CD4-positive, alpha-beta memory T cell (primary cell): ENCODE measurements at regions not wholly inside any gene's neighbourhood (a gene's known extent, or its start where the extent isn't known, plus 50 kb on each side); places are given as distances from the start of the nearest gene placed in this dataset.

Experiments
- CTCF ChIA-PET: fragments of 350-600 bp; sonication (Branson Sonifier 250); formaldehyde crosslinking; loops from one replicate; lab custom pipeline; 2021; ENCODE audit warnings: inconsistent platforms; ENCODE audit not compliant: partially characterized antibody; lab: Charles Lee
- POLR2A ChIA-PET: fragments of 350-600 bp; sonication (Branson Sonifier 250); formaldehyde crosslinking; loops from one replicate; lab custom pipeline; 2021; ENCODE audit not compliant: partially characterized antibody; lab: Charles Lee
- DNase-seq, 5 donors: peaks; one replicate each; pipeline versions ENCODE4 v3.0.0 to v3.0.0-alpha.2; 2020 to 2022; ENCODE audit warnings: mixed read lengths in 1 of 5
- H3K27ac ChIP-seq: one replicate; pipeline ENCODE4 v1.7.0; 2013; ENCODE audit warnings: low read depth, low read length
- H3K27me3 ChIP-seq: 2 replicates; pipeline ENCODE4 v1.7.0; 2013; ENCODE audit warnings: mild to moderate bottlenecking, low read length, moderate library complexity; ENCODE audit not compliant: insufficient read depth
- H3K36me3 ChIP-seq: 2 replicates; pipeline ENCODE4 v1.7.0; 2013; ENCODE audit warnings: mild to moderate bottlenecking, low read length, moderate library complexity; ENCODE audit not compliant: insufficient read depth
- H3K4me1 ChIP-seq: 2 replicates; pipeline ENCODE4 v1.7.0; 2013; ENCODE audit warnings: mild to moderate bottlenecking, low read length, moderate library complexity; ENCODE audit not compliant: insufficient read depth
- H3K4me3 ChIP-seq, 2 donors: one replicate each; pipeline ENCODE4 v1.7.0; 2013; ENCODE audit warnings: low read length in 2 of 2, mild to moderate bottlenecking in 1 of 2
- H3K9me3 ChIP-seq, 2 donors: one replicate each; pipeline ENCODE4 v1.7.0; 2013; ENCODE audit warnings: low read length in 2 of 2, control low read depth in 1 of 2; ENCODE audit not compliant: control insufficient read depth in 1 of 2
- H3K27ac Mint-ChIP-seq, 7 donors: one replicate each; pipeline ENCODE4 v1.8.0; 2020 to 2021; ENCODE audit warnings: mixed read lengths in 7 of 7, mild to moderate bottlenecking in 6 of 7, inconsistent platforms in 3 of 7, moderate library complexity in 3 of 7
- H3K27me3 Mint-ChIP-seq, 2 donors: one replicate each; pipeline ENCODE4 v1.8.0; 2020 to 2021; ENCODE audit warnings: mixed read lengths in 2 of 2
- H3K36me3 Mint-ChIP-seq, 2 donors: one replicate each; pipeline ENCODE4 v1.8.0; 2020 to 2021; ENCODE audit warnings: mixed read lengths in 2 of 2, inconsistent platforms in 1 of 2, mild to moderate bottlenecking in 1 of 2
- H3K4me1 Mint-ChIP-seq, 4 donors: one replicate each; pipeline ENCODE4 v1.8.0; 2020 to 2021; ENCODE audit warnings: mixed read lengths in 4 of 4, mild to moderate bottlenecking in 1 of 4
- H3K4me3 Mint-ChIP-seq, 8 donors: one replicate each; pipeline ENCODE4 v1.8.0; 2020 to 2021; ENCODE audit warnings: mixed read lengths in 8 of 8, mild to moderate bottlenecking in 7 of 8, moderate library complexity in 6 of 8, inconsistent platforms in 3 of 8
- H3K9me3 Mint-ChIP-seq, 8 donors: one replicate each; pipeline ENCODE4 v1.8.0; 2020 to 2021; ENCODE audit warnings: mixed read lengths in 8 of 8, mild to moderate bottlenecking in 5 of 8, inconsistent platforms in 3 of 8, moderate library complexity in 1 of 8
- intact Hi-C: fragments of 100-400 bp; cut with micrococcal nuclease; formaldehyde crosslinking; loops from one replicate; pipeline ENCODE4 v1.15.1; 2023

- intact Hi-C loops, result loop anchor here (10.0 kb wide), 1 partner anchor 354 kb away; no protein-coding TSS in a partner anchor
- peaks cover 4 to 6% (median 5%) of the 10 kb centered on the region in 4 donors for H3K4me1 Mint-ChIP-seq
- peaks cover 0 to 2% (median 0%) of the 10 kb centered on the region in 8 donors for H3K9me3 Mint-ChIP-seq
- no peak for DNase-seq
- no peak overlapping the region for H3K4me3 Mint-ChIP-seq
- Histone ChIP-seq H3K9me3 (no peaks in the 10 kb centered on the region), H3K4me1 (peaks cover 3% of the 10 kb centered on the region), H3K27ac (no peak overlapping the region), H3K4me3 (no peak overlapping the region), H3K36me3 (no peaks in the 10 kb centered on the region), H3K27me3 (no peaks in the 10 kb centered on the region)
- ChIA-PET CTCF (no interaction called here), POLR2A (no interaction called here)
- H3K27me3 Mint-ChIP-seq, result peaks cover 0 to 8% of the 10 kb centered on the region in 2 donors
- no peaks in the 10 kb centered on the region for H3K36me3 Mint-ChIP-seq
- peak overlapping the region in 1 of 7 donors; percentile 0 for H3K27ac Mint-ChIP-seq
Measured at GRCh38 chr16:50458667-50459495, 89.3 kb upstream of the NKD1 start.

GRCh38 chr16:50457979-50458491 is 89.2 kb upstream of the BRD7 start:
- peaks cover 4 to 6% (median 5%) of the 10 kb centered on the region in 4 donors for H3K4me1 Mint-ChIP-seq
- no peaks in the 10 kb centered on the region for H3K36me3 Mint-ChIP-seq
- intact Hi-C loops, result loop anchor here (10.0 kb wide), 1 partner anchor 353 kb away; no protein-coding TSS in a partner anchor
- no peak for DNase-seq
- H3K4me3 Mint-ChIP-seq, result no peak overlapping the region
- CTCF ChIA-PET, result no interaction called here
- H3K36me3 ChIP-seq, result no peaks in the 10 kb centered on the region
- H3K9me3 Mint-ChIP-seq, result peaks cover 0 to 2% (median 0%) of the 10 kb centered on the region in 8 donors
- POLR2A ChIA-PET, result no interaction called here
- H3K27me3 Mint-ChIP-seq, result peaks cover under 1 to 8% of the 10 kb centered on the region in 2 donors
- H3K4me1 ChIP-seq, result peaks cover 3% of the 10 kb centered on the region
- H3K27me3 ChIP-seq, result no peaks in the 10 kb centered on the region
- H3K4me3 ChIP-seq, result no peak overlapping the region
- H3K27ac ChIP-seq, result no peak overlapping the region
- no peaks in the 10 kb centered on the region for H3K9me3 ChIP-seq
- no peak overlapping the region for H3K27ac Mint-ChIP-seq

GRCh38 chr16:50457423-50457822 is 88.6 kb upstream of the BRD7 start:
- H3K36me3 Mint-ChIP-seq, result no peaks in the 10 kb centered on the region
- H3K9me3 ChIP-seq, result no peaks in the 10 kb centered on the region
- H3K4me3 ChIP-seq, result no peak overlapping the region
- H3K9me3 Mint-ChIP-seq, result peaks cover 0 to 2% (median 0%) of the 10 kb centered on the region in 8 donors
- intact Hi-C loops, result loop anchor here (10.0 kb wide), 1 partner anchor 353 kb away; no protein-coding TSS in a partner anchor
- DNase-seq, result no peak
- ChIA-PET POLR2A (no interaction called here), CTCF (interaction anchor here (0.6 to 1.4 kb wide), 3 partner anchors 53 to 349 kb away, joined by 3 to 4 read pairs (median 3); no protein-coding TSS in a partner anchor)
- H3K4me1 ChIP-seq, result peaks cover 3% of the 10 kb centered on the region
- H3K4me3 Mint-ChIP-seq, result no peak overlapping the region
- no peak overlapping the region for H3K27ac ChIP-seq
- no peaks in the 10 kb centered on the region for H3K36me3 ChIP-seq
- H3K27me3 Mint-ChIP-seq, result peaks cover 1 to 8% of the 10 kb centered on the region in 2 donors
- H3K27me3 ChIP-seq, result no peaks in the 10 kb centered on the region
- peaks cover 4 to 6% (median 5%) of the 10 kb centered on the region in 4 donors for H3K4me1 Mint-ChIP-seq
- H3K27ac Mint-ChIP-seq, result peak overlapping the region in 1 of 7 donors; percentile 69

GRCh38 chr16:50455288-50455845 is 86.6 kb upstream of the BRD7 start:
- POLR2A ChIA-PET, result no interaction called here
- Mint-ChIP-seq H3K36me3 (no peaks in the 10 kb centered on the region), H3K4me3 (no peak overlapping the region), H3K27me3 (peaks cover 1 to 8% of the 10 kb centered on the region in 2 donors), H3K27ac (no peak overlapping the region), H3K4me1 (peaks cover 4 to 6% (median 5%) of the 10 kb centered on the region in 4 donors), H3K9me3 (peaks cover 0 to 2% (median 0%) of the 10 kb centered on the region in 8 donors)
- H3K9me3 ChIP-seq, result no peaks in the 10 kb centered on the region
- intact Hi-C loops, result loop anchor here (10.0 kb wide), 1 partner anchor 351 kb away; no protein-coding TSS in a partner anchor
- DNase-seq, result no peak
- CTCF ChIA-PET, result interaction anchor here (0.6 kb wide), 1 partner anchor 529 kb away, joined by 3 read pairs; no protein-coding TSS in a partner anchor
- H3K27me3 ChIP-seq, result no peaks in the 10 kb centered on the region
- H3K4me3 ChIP-seq, result no peak overlapping the region
- H3K4me1 ChIP-seq, result peaks cover 3% of the 10 kb centered on the region
- H3K27ac ChIP-seq, result no peak overlapping the region
- no peaks in the 10 kb centered on the region for H3K36me3 ChIP-seq

GRCh38 chr16:50453446-50453845 is 84.7 kb upstream of the BRD7 start:
- H3K36me3 ChIP-seq, result no peaks in the 10 kb centered on the region
- intact Hi-C loops, result loop anchor here (10.0 kb wide), 1 partner anchor 349 kb away; no protein-coding TSS in a partner anchor
- H3K4me3 Mint-ChIP-seq, result no peak overlapping the region
- H3K9me3 Mint-ChIP-seq, result peaks cover 0 to 2% (median 0%) of the 10 kb centered on the region in 8 donors
- H3K36me3 Mint-ChIP-seq, result no peaks in the 10 kb centered on the region
- peaks cover 3% of the 10 kb centered on the region for H3K4me1 ChIP-seq
- POLR2A ChIA-PET, result no interaction called here
- CTCF ChIA-PET, result no interaction called here
- H3K27me3 Mint-ChIP-seq, result peaks cover 3% of the 10 kb centered on the region in 2 donors
- no peaks in the 10 kb centered on the region for H3K9me3 ChIP-seq
- H3K4me3 ChIP-seq, result no peak overlapping the region
- peaks cover 4 to 6% (median 5%) of the 10 kb centered on the region in 4 donors for H3K4me1 Mint-ChIP-seq
- no peak overlapping the region for H3K27ac ChIP-seq
- H3K27me3 ChIP-seq, result no peaks in the 10 kb centered on the region
- H3K27ac Mint-ChIP-seq, result no peak overlapping the region
- DNase-seq, result no peak

GRCh38 chr16:50451951-50452508 is 83.2 kb upstream of the BRD7 start:
- peaks cover 3 to 5% of the 10 kb centered on the region in 2 donors for H3K27me3 Mint-ChIP-seq
- POLR2A ChIA-PET, result no interaction called here
- H3K4me1 Mint-ChIP-seq, result peaks cover 0 to 9% (median under 1%) of the 10 kb centered on the region in 4 donors

More at GRCh38 chr16:50451951-50452508, 83.2 kb upstream of the BRD7 start:
- no peak overlapping the region for H3K27ac Mint-ChIP-seq
- H3K9me3 ChIP-seq, result no peaks in the 10 kb centered on the region
- no peak for DNase-seq
- H3K9me3 Mint-ChIP-seq, result peaks cover 0 to 2% (median 0%) of the 10 kb centered on the region in 8 donors
- CTCF ChIA-PET, result no interaction called here
- H3K4me3 ChIP-seq, result no peak overlapping the region
- no peak overlapping the region for H3K27ac ChIP-seq
- no peak overlapping the region for H3K4me3 Mint-ChIP-seq
- H3K27me3 ChIP-seq, result no peaks in the 10 kb centered on the region
- no peaks in the 10 kb centered on the region for H3K36me3 ChIP-seq
- no peaks in the 10 kb centered on the region for H3K4me1 ChIP-seq
- H3K36me3 Mint-ChIP-seq, result no peaks in the 10 kb centered on the region
- intact Hi-C loops, result loop anchor here (10.0 kb wide), 1 partner anchor 347 kb away; no protein-coding TSS in a partner anchor
